ENCODE measurements at regions not wholly inside any gene's neighbourhood (a gene's known extent, or its start where the extent isn't known, plus 50 kb on each side); places are given as distances from the start of the nearest gene placed in this dataset.

DNA sequence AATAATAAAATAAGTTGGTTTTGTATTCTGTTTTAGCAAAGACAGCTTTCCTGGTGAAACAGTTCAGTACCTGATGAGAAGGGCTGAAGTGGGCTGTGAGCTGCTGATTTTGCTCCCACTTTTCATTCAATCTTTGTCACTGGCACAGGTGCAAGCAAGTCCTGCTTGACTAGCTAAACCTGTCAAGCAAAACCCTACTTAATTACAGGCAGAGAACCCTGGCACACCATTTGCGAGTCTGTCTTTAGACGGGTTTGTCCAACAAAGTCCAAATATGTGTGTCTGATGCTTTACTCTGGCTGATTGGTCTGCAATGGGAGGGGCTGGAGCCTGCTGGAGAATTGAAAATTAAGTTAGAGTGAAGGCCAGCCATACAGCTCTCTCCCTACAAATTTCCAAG lies 267.2 kb downstream of the EPHA4 start:
- Histone ChIP-seq H3K36me3 (no peaks in the 10 kb centered on the region), H3K27me3 (no peaks in the 10 kb centered on the region), H3K9me3 (no peaks in the 10 kb centered on the region), H3K4me3 (no peak overlapping the region), H3K27ac (no peak overlapping the region), H3K4me1 (no peaks in the 10 kb centered on the region)
- TF ChIP-seq POLR2A (IDR thresholded peaks at IDR 0.05) = no peak
- TF ChIP-seq, protein P1, sequence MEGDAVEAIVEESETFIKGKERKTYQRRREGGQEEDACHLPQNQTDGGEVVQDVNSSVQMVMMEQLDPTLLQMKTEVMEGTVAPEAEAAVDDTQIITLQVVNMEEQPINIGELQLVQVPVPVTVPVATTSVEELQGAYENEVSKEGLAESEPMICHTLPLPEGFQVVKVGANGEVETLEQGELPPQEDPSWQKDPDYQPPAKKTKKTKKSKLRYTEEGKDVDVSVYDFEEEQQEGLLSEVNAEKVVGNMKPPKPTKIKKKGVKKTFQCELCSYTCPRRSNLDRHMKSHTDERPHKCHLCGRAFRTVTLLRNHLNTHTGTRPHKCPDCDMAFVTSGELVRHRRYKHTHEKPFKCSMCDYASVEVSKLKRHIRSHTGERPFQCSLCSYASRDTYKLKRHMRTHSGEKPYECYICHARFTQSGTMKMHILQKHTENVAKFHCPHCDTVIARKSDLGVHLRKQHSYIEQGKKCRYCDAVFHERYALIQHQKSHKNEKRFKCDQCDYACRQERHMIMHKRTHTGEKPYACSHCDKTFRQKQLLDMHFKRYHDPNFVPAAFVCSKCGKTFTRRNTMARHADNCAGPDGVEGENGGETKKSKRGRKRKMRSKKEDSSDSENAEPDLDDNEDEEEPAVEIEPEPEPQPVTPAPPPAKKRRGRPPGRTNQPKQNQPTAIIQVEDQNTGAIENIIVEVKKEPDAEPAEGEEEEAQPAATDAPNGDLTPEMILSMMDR (IDR thresholded peaks at IDR 0.05 in 4 of 5, conservative IDR thresholded peaks at IDR 0.05 in 1 of 5) = no peak
- DNase-seq (no peak), ATAC-seq (no peak)
- in situ Hi-C loops (cut with MboI; ENCODE audit: low sequenced_read_pairs in 4 of 4) (no loop called here), intact Hi-C loops (cut with DNase I; ENCODE audit: low total_unique reads) (no loop called here)

- ATAC-seq = no peak
These were observed 263.5 kb downstream of the EPHA4 start for GRCh38 chr2:221308507-221309066.

GRCh38 chr2:221309892-221310583 lies 262.1 kb downstream of the EPHA4 start:
- DNase-seq (no peak), ATAC-seq (no peak)
- Histone ChIP-seq H3K27me3 (no peaks in the 10 kb centered on the region), H3K9me3 (no peaks in the 10 kb centered on the region), H3K27ac (no peak overlapping the region), H3K4me1 (no peaks in the 10 kb centered on the region), H3K36me3 (no peaks in the 10 kb centered on the region), H3K4me3 (no peak overlapping the region)
- TF ChIP-seq, protein P1 (IDR thresholded peaks at IDR 0.05 in 4 of 5, conservative IDR thresholded peaks at IDR 0.05 in 1 of 5) = no peak
- no peak for TF ChIP-seq POLR2A (IDR thresholded peaks at IDR 0.05)
- in situ Hi-C loops (cut with MboI; ENCODE audit: low sequenced_read_pairs in 4 of 4) (no loop called here), intact Hi-C loops (cut with DNase I; ENCODE audit: low total_unique reads) (no loop called here)

More at GRCh38 chr2:221308507-221309066, 263.5 kb downstream of the EPHA4 start:
- no peak overlapping the region for H3K27ac ChIP-seq
- H3K36me3 ChIP-seq = no peaks in the 10 kb centered on the region
- TF ChIP-seq POLR2A (IDR thresholded peaks at IDR 0.05) = no peak
- TF ChIP-seq, protein P1 (IDR thresholded peaks at IDR 0.05 in 4 of 5, conservative IDR thresholded peaks at IDR 0.05 in 1 of 5) = no peak
- intact Hi-C loops (cut with DNase I; ENCODE audit: low total_unique reads) (no loop called here), in situ Hi-C loops (cut with MboI; ENCODE audit: low sequenced_read_pairs in 4 of 4) (no loop called here)
- no peaks in the 10 kb centered on the region for H3K4me1 ChIP-seq
- no peak overlapping the region for H3K4me3 ChIP-seq
- no peak for DNase-seq
- no peaks in the 10 kb centered on the region for H3K9me3 ChIP-seq
- no peaks in the 10 kb centered on the region for H3K27me3 ChIP-seq

GRCh38 chr2:221310730-221311129 lies 261.4 kb downstream of the EPHA4 start:
- in situ Hi-C loops (cut with MboI; ENCODE audit: low sequenced_read_pairs in 4 of 4) = no loop called here

More at GRCh38 chr2:221310730-221311129, 261.4 kb downstream of the EPHA4 start:
- ATAC-seq = no peak
- TF ChIP-seq, protein P1 (IDR thresholded peaks at IDR 0.05 in 4 of 5, conservative IDR thresholded peaks at IDR 0.05 in 1 of 5) = no peak
- TF ChIP-seq POLR2A (IDR thresholded peaks at IDR 0.05) = no peak
- Histone ChIP-seq H3K4me1 (no peaks in the 10 kb centered on the region), H3K36me3 (no peaks in the 10 kb centered on the region), H3K9me3 (no peaks in the 10 kb centered on the region), H3K27ac (no peak overlapping the region), H3K4me3 (no peak overlapping the region), H3K27me3 (no peaks in the 10 kb centered on the region)
- DNase-seq = no peak
- intact Hi-C loops (cut with DNase I; ENCODE audit: low total_unique reads) = no loop called here

Data from gastrocnemius medialis (tissue), 4 donors.